ENCODE measurements at regions not wholly inside any gene's neighbourhood (a gene's known extent, or its start where the extent isn't known, plus 50 kb on each side); places are given as distances from the start of the nearest gene placed in this dataset.
A peak's percentile ranks its signal among the peaks of the same experiment; 100 is the strongest.
"Not testable (repeated sequence)": the region's sequence is repeated elsewhere in the genome, so short reads cannot be mapped to it uniquely, and the experiment has no call there.

GRCh38 chr19:28578208-28578607 lies 634.7 kb downstream of the UQCRFS1 start:
- no peak for DNase-seq
- Mint-ChIP-seq H3K27me3 (ENCODE audit: low read depth, poor library complexity) (peaks cover 7% of the 10 kb centered on the region), H3K36me3 (ENCODE audit: low read depth) (no peaks in the 10 kb centered on the region), H3K9me3 (no peaks in the 10 kb centered on the region), H3K4me1 (peaks cover 67% of the 10 kb centered on the region), H3K4me3 (no peak overlapping the region), H3K27ac (no peak overlapping the region)
- TF ChIP-seq, protein P1, sequence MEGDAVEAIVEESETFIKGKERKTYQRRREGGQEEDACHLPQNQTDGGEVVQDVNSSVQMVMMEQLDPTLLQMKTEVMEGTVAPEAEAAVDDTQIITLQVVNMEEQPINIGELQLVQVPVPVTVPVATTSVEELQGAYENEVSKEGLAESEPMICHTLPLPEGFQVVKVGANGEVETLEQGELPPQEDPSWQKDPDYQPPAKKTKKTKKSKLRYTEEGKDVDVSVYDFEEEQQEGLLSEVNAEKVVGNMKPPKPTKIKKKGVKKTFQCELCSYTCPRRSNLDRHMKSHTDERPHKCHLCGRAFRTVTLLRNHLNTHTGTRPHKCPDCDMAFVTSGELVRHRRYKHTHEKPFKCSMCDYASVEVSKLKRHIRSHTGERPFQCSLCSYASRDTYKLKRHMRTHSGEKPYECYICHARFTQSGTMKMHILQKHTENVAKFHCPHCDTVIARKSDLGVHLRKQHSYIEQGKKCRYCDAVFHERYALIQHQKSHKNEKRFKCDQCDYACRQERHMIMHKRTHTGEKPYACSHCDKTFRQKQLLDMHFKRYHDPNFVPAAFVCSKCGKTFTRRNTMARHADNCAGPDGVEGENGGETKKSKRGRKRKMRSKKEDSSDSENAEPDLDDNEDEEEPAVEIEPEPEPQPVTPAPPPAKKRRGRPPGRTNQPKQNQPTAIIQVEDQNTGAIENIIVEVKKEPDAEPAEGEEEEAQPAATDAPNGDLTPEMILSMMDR (IDR thresholded peaks at IDR 0.05), result no peak

DNA sequence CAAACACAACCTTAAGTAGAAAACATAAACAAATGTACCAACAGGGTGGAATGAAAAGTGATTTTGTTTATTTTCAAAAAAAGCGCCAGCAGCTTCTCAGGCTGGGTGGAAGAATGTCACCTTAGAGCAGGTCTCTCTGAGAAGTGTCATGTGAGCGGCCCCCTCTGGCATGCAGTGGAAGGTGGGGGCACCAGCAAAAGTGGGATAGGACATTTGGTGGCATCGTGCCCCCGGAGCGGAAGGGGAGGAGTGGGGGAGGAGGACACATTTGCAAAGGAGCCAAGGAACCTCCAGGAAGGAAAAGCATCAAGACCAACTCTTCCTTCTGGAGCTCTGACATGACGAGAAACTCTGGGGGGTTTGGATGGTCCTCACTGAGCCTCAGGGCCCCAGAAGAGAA lies 635.3 kb downstream of the UQCRFS1 start:
- peaks cover 62% of the 10 kb centered on the region for H3K4me1 Mint-ChIP-seq
- no peak for DNase-seq

DNA sequence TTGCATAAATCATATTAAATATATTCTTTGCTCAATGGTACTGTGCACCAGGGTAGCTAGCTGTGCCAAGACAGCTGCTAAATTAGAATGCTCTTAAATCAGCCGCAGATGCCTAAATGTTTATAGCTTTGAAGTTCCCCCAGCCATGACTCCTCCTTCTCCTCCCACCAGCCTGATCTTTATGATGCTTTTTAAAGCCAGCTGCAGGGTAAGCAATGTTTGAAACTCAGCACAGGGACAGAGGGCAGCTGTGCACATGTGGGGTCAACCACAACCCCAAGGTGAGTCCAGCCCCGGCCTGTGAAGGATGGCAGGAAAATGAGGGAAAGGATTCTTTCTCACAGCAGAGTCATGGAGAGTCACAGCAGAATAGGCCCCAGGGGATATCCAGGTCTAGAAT lies 635.7 kb downstream of the UQCRFS1 start:
- peak overlapping the region; percentile 97 for H3K27ac Mint-ChIP-seq
- peak; percentile 46 for DNase-seq
- no peaks in the 10 kb centered on the region for H3K9me3 Mint-ChIP-seq
- TF ChIP-seq, protein P1 (IDR thresholded peaks at IDR 0.05), result no peak
- H3K27me3 Mint-ChIP-seq (ENCODE audit: low read depth, poor library complexity), result peaks cover 9% of the 10 kb centered on the region
- H3K36me3 Mint-ChIP-seq (ENCODE audit: low read depth), result no peaks in the 10 kb centered on the region
- H3K4me3 Mint-ChIP-seq, result peak overlapping the region; percentile 47
- peaks cover 58% of the 10 kb centered on the region for H3K4me1 Mint-ChIP-seq

More for the DNA sequence above, 635.3 kb downstream of the UQCRFS1 start:
- peaks cover 9% of the 10 kb centered on the region for H3K27me3 Mint-ChIP-seq (ENCODE audit: low read depth, poor library complexity)
- no peaks in the 10 kb centered on the region for H3K9me3 Mint-ChIP-seq
- peak overlapping the region; percentile 97 for H3K27ac Mint-ChIP-seq
- TF ChIP-seq, protein P1 (IDR thresholded peaks at IDR 0.05), result no peak
- peak overlapping the region; percentile 47 for H3K4me3 Mint-ChIP-seq
- no peaks in the 10 kb centered on the region for H3K36me3 Mint-ChIP-seq (ENCODE audit: low read depth)

DNA sequence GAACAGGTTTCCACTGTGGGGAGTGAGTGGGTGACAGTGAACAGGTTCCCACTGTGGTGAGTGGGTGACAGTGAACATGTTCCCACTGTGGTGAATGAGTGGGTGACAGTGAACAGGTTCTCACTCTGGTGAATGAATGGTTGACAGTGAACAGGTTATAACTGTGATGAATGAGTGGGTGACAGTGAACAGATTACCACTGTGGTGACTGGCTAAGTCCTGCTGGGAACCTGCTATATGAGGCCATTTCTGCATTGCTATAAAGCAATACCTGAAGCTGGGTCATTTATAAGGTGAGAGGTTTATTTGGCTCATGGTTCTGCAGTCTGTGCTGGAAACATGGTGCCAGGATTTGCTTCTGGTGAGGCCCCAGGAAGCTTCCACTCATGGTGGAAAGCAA lies 637.1 kb downstream of the UQCRFS1 start:
- Mint-ChIP-seq H3K27me3 (ENCODE audit: low read depth, poor library complexity) (peaks cover 9% of the 10 kb centered on the region), H3K36me3 (ENCODE audit: low read depth) (no peaks in the 10 kb centered on the region), H3K27ac (no peak overlapping the region), H3K4me1 (peaks cover 47% of the 10 kb centered on the region), H3K4me3 (no peak overlapping the region), H3K9me3 (no peaks in the 10 kb centered on the region)
- TF ChIP-seq, protein P1 (IDR thresholded peaks at IDR 0.05), result no peak
- no peak for DNase-seq

DNA sequence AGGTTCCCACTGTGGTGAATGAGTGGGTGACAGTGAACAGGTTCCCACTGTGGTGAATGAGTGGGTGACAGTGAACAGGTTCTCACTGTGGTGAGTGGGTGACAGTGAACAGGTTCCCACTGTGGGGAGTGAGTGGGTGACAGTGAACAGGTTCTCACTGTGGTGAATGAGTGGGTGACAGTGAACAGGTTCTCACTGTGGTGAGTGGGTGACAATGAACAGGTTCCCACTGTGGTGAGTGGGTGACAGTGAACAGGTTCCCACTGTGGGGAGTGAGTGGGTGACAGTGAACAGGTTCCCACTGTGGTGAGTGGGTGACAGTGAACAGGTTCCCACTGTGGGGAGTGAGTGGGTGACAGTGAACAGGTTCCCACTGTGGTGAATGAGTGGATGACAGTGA lies 637.6 kb downstream of the UQCRFS1 start:
- H3K27ac Mint-ChIP-seq; H3K9me3 Mint-ChIP-seq; H3K27me3 Mint-ChIP-seq (ENCODE audit: low read depth, poor library complexity); H3K36me3 Mint-ChIP-seq (ENCODE audit: low read depth); H3K4me3 Mint-ChIP-seq; DNase-seq: not testable (repeated sequence)
- H3K4me1 Mint-ChIP-seq, result peaks cover 42% of the 10 kb centered on the region

- TF ChIP-seq, protein P1 (IDR thresholded peaks at IDR 0.05), result no peak
- Mint-ChIP-seq H3K27me3 (ENCODE audit: low read depth, poor library complexity) (peaks cover 7% of the 10 kb centered on the region), H3K27ac (no peak overlapping the region), H3K4me1 (peaks cover 43% of the 10 kb centered on the region), H3K36me3 (ENCODE audit: low read depth) (no peaks in the 10 kb centered on the region), H3K9me3 (no peaks in the 10 kb centered on the region), H3K4me3 (no peak overlapping the region)
- DNase-seq, result no peak
Measured at GRCh38 chr19:28574212-28574611, 638.7 kb downstream of the UQCRFS1 start.
